GM18505 (cell line): ENCODE measurements at regions not wholly inside any gene's neighbourhood (a gene's known extent, or its start where the extent isn't known, plus 50 kb on each side); places are given as distances from the start of the nearest gene placed in this dataset.

Source experiments
- ATAC-seq: cut with Tn5 transposase; IDR thresholded peaks from one replicate; pipeline ENCODE4 v1.9.1; 2021; ENCODE audit not compliant: unreplicated experiment
- POLR2A ChIP-seq: IDR thresholded peaks from 4 replicates; pipeline ENCODE4 v1.6.1; 2011; ENCODE audit warnings: borderline replicate concordance; ENCODE audit not compliant: insufficient read depth, insufficient read length; ENCODE audit errors: extremely low read depth

GRCh38 chr5:116374434-116374852 is 200.2 kb downstream of the SEMA6A start:
- ATAC-seq, result no peak
- TF ChIP-seq POLR2A, result no peak

- no peak for TF ChIP-seq POLR2A
- ATAC-seq, result no peak
Observed at GRCh38 chr5:116372931-116373597, 201.6 kb downstream of the SEMA6A start.

- ATAC-seq, result no peak
- no peak for TF ChIP-seq POLR2A
Observed at GRCh38 chr5:116371935-116372334, 202.7 kb downstream of the SEMA6A start.

- ATAC-seq, result no peak
- no peak for TF ChIP-seq POLR2A
Observed at GRCh38 chr5:116371431-116371830, 203.2 kb downstream of the SEMA6A start.

GRCh38 chr5:116370886-116371285 is 203.7 kb downstream of the SEMA6A start:
- no peak for ATAC-seq
- TF ChIP-seq POLR2A, result no peak

- no peak for TF ChIP-seq POLR2A
- no peak for ATAC-seq
Observed at GRCh38 chr5:116370149-116370548, 204.5 kb downstream of the SEMA6A start.

- peak; percentile 67 for ATAC-seq
- TF ChIP-seq POLR2A, result no peak
Observed at GRCh38 chr5:116365006-116365496, 209.6 kb downstream of the SEMA6A start.

- no peak for ATAC-seq
- no peak for TF ChIP-seq POLR2A
Observed at GRCh38 chr5:116363780-116364179, 210.8 kb downstream of the SEMA6A start.

GRCh38 chr5:116361979-116362577 is 212.5 kb downstream of the SEMA6A start:
- no peak for ATAC-seq
- no peak for TF ChIP-seq POLR2A

GRCh38 chr5:116361171-116361967 is 213.3 kb downstream of the SEMA6A start:
- ATAC-seq, result no peak
- TF ChIP-seq POLR2A, result no peak

- ATAC-seq, result no peak
- no peak for TF ChIP-seq POLR2A
Observed at GRCh38 chr5:116360008-116360853, 214.4 kb downstream of the SEMA6A start.

GRCh38 chr5:116359592-116359991 is 215.0 kb downstream of the SEMA6A start:
- ATAC-seq, result no peak
- no peak for TF ChIP-seq POLR2A
